ENCODE measurements at regions not wholly inside any gene's neighbourhood (a gene's known extent, or its start where the extent isn't known, plus 50 kb on each side); places are given as distances from the start of the nearest gene placed in this dataset.

GRCh38 chr4:125811892-125812291 lies 497.1 kb downstream of the FAT4 start:
- CTCF ChIA-PET = no interaction called here
- H3K4me3 Mint-ChIP-seq = no peak overlapping the region
- ATAC-seq (ENCODE audit: low read depth) = no peak

More at GRCh38 chr4:125811892-125812291, 497.1 kb downstream of the FAT4 start:
- no peaks in the 10 kb centered on the region for H3K27me3 Mint-ChIP-seq
- intact Hi-C loops (cut with micrococcal nuclease) = no loop called here
- Histone ChIP-seq H4K20me1 (ENCODE audit: control insufficient read depth, insufficient read depth, low read length, poor library complexity, severe bottlenecking) (no peaks in the 10 kb centered on the region), H3K4me1 (ENCODE audit: control insufficient read depth in 2 of 2, insufficient read depth in 2 of 2, low read length in 2 of 2) (no peaks in the 10 kb centered on the region), H3K36me3 (replicated peaks in 1 of 2; ENCODE audit: control extremely low read depth in 1 of 2, control insufficient read depth in 1 of 2, extremely low read depth in 1 of 2, insufficient read depth in 2 of 2, low read length in 1 of 2) (no peaks in the 10 kb centered on the region), H3K9ac (ENCODE audit: low read length) (no peak overlapping the region), H3K27ac (ENCODE audit: low read length in 2 of 2) (no peak overlapping the region), H3K4me3 (ENCODE audit: control extremely low read depth in 1 of 5, extremely low read depth in 1 of 5, insufficient read depth in 1 of 5, low read depth in 2 of 5, low read length in 4 of 5) (no peak overlapping the region), H2AFZ (ENCODE audit: insufficient read depth, low read depth, low read length, poor library complexity, severe bottlenecking) (no peak overlapping the region), H3K4me2 (replicated peaks; ENCODE audit: low read depth, low read length, poor library complexity, severe bottlenecking) (no peak overlapping the region), H3K27me3 (replicated peaks in 1 of 4; ENCODE audit: control extremely low read depth in 1 of 4, control insufficient read depth in 3 of 4, insufficient read depth in 4 of 4, low read length in 3 of 4) (no peaks in the 10 kb centered on the region), H3K9me3 (ENCODE audit: control extremely low read depth in 1 of 3, control insufficient read depth in 2 of 3, insufficient read depth in 1 of 3, low read length in 2 of 3) (peaks cover 0 to 3% (median 0%) of the 10 kb centered on the region in 3 donors), H3K79me2 (ENCODE audit: control insufficient read depth, insufficient read depth, low read length) (no peaks in the 10 kb centered on the region)
- H3K4me1 Mint-ChIP-seq = no peaks in the 10 kb centered on the region
- H3K9me3 Mint-ChIP-seq (ENCODE audit: insufficient read depth) = peaks cover 3% of the 10 kb centered on the region
- DNase-seq = no peak
- H3K27ac Mint-ChIP-seq = no peak overlapping the region
- TF ChIP-seq EZH2 (IDR thresholded peaks at IDR 0.05; ENCODE audit: borderline replicate concordance, insufficient read depth, low read depth, low read length, poor library complexity, severe bottlenecking) (no peak), CTCF (IDR thresholded peaks at IDR 0.05) (no peak)
- POLR2A ChIA-PET = interaction anchor here (0.7 kb wide), 1 partner anchor 169 kb away, joined by 6 read pairs; no protein-coding TSS in a partner anchor

Measured in B cell (primary cell).